ENCODE measurements at regions not wholly inside any gene's neighbourhood (a gene's known extent, or its start where the extent isn't known, plus 50 kb on each side); places are given as distances from the start of the nearest gene placed in this dataset.

GRCh38 chr3:107258300-107258699 lies 118.9 kb upstream of the CCDC54 start:
- H3K4me3 ChIP-seq (ENCODE audit: low read depth, low read length): no peak overlapping the region
- TF ChIP-seq CTCF (conservative IDR thresholded peaks at IDR 0.05; ENCODE audit: low read depth, low read length): no peak
- no peak for DNase-seq (ENCODE audit: low read depth)

GRCh38 chr3:107260207-107260606 lies 117.0 kb upstream of the CCDC54 start:
- H3K4me3 ChIP-seq (ENCODE audit: low read depth, low read length): no peak overlapping the region
- TF ChIP-seq CTCF (conservative IDR thresholded peaks at IDR 0.05; ENCODE audit: low read depth, low read length): no peak
- no peak for DNase-seq (ENCODE audit: low read depth)

GRCh38 chr3:107263269-107264021 lies 113.8 kb upstream of the CCDC54 start:
- no peak for TF ChIP-seq CTCF (conservative IDR thresholded peaks at IDR 0.05; ENCODE audit: low read depth, low read length)
- DNase-seq (ENCODE audit: low read depth): no peak
- H3K4me3 ChIP-seq (ENCODE audit: low read depth, low read length): peak overlapping the region; percentile 39

- no peak for DNase-seq (ENCODE audit: low read depth)
- H3K4me3 ChIP-seq (ENCODE audit: low read depth, low read length): no peak overlapping the region
- no peak for TF ChIP-seq CTCF (conservative IDR thresholded peaks at IDR 0.05; ENCODE audit: low read depth, low read length)
These were observed 112.4 kb upstream of the CCDC54 start for GRCh38 chr3:107264888-107265287.

- no peak for TF ChIP-seq CTCF (conservative IDR thresholded peaks at IDR 0.05; ENCODE audit: low read depth, low read length)
- no peak overlapping the region for H3K4me3 ChIP-seq (ENCODE audit: low read depth, low read length)
- DNase-seq (ENCODE audit: low read depth): no peak
These were observed 111.7 kb upstream of the CCDC54 start for GRCh38 chr3:107265526-107265925.

GRCh38 chr3:107268469-107268868 lies 108.8 kb upstream of the CCDC54 start:
- TF ChIP-seq CTCF (conservative IDR thresholded peaks at IDR 0.05; ENCODE audit: low read depth, low read length): no peak
- DNase-seq (ENCODE audit: low read depth): no peak
- H3K4me3 ChIP-seq (ENCODE audit: low read depth, low read length): no peak overlapping the region

GRCh38 chr3:107269136-107269535 lies 108.1 kb upstream of the CCDC54 start:
- DNase-seq (ENCODE audit: low read depth): no peak
- H3K4me3 ChIP-seq (ENCODE audit: low read depth, low read length): no peak overlapping the region
- TF ChIP-seq CTCF (conservative IDR thresholded peaks at IDR 0.05; ENCODE audit: low read depth, low read length): no peak
